Brain microvascular endothelial cell (primary cell): ENCODE measurements at regions not wholly inside any gene's neighbourhood (a gene's known extent, or its start where the extent isn't known, plus 50 kb on each side); places are given as distances from the start of the nearest gene placed in this dataset.

Source experiments
- DNase-seq: peaks from one replicate; pipeline ENCODE4 v3.0.0-alpha.2; 2020
- H3K27ac ChIP-seq: fragments of 250-450 bp; sonication (Bioruptor Pico); 2 replicates; pipeline ENCODE4 v1.5.1; 2020; ENCODE audit warnings: mild to moderate bottlenecking, moderate library complexity
- H3K27me3 ChIP-seq: fragments of 250-450 bp; sonication (Bioruptor Pico); replicated peaks from 2 replicates; pipeline ENCODE4 v1.5.1; 2020; ENCODE audit warnings: mild to moderate bottlenecking
- H3K36me3 ChIP-seq: fragments of 250-450 bp; sonication (Bioruptor Pico); replicated peaks from 2 replicates; pipeline ENCODE4 v1.5.1; 2020; ENCODE audit warnings: mild to moderate bottlenecking
- H3K4me3 ChIP-seq: 2 replicates; pipeline ENCODE4 v1.5.1; 2011; ENCODE audit warnings: low read depth, mild to moderate bottlenecking, control low read depth, low read length, moderate library complexity
- in situ Hi-C: cut with HindIII; loops from 2 replicates; pipeline ENCODE4 v1.10.0; 2017; ENCODE audit warnings: low sequenced_read_pairs, low pct_ligation_motif_present
- TF ChIP-seq, protein P1 (sequence below): IDR thresholded peaks from 2 replicates; pipeline ENCODE4 v1.5.1; 2011; ENCODE audit warnings: low read depth, mild to moderate bottlenecking, moderate library complexity, low read length, control low read depth, inconsistent platforms; ENCODE audit errors: missing control alignments

DNA sequence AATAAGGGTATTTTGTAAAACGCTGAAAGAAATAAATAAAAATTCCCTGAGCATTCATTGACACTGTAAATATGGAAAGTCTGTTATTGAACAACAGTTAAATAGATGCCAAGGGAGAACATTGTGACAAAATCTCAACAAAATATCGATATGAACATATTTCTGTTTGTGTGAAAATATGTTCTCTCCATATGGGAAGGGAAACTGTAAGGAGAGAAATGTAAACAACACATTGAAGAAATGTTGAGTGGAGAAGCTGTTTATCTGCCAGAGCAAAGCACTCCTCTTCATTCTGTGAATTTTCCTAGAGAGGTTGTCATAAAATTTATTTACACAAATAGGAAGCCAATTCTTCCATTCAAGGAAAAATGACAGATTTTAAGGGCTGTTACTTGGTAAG is 57.1 kb upstream of the EOMES start:
- H3K4me3 ChIP-seq: no peak overlapping the region
- H3K36me3 ChIP-seq: no peaks in the 10 kb centered on the region
- DNase-seq: no peak
- in situ Hi-C loops: no loop called here
- no peak overlapping the region for H3K27ac ChIP-seq
- H3K27me3 ChIP-seq: no peaks in the 10 kb centered on the region
- TF ChIP-seq, protein P1, sequence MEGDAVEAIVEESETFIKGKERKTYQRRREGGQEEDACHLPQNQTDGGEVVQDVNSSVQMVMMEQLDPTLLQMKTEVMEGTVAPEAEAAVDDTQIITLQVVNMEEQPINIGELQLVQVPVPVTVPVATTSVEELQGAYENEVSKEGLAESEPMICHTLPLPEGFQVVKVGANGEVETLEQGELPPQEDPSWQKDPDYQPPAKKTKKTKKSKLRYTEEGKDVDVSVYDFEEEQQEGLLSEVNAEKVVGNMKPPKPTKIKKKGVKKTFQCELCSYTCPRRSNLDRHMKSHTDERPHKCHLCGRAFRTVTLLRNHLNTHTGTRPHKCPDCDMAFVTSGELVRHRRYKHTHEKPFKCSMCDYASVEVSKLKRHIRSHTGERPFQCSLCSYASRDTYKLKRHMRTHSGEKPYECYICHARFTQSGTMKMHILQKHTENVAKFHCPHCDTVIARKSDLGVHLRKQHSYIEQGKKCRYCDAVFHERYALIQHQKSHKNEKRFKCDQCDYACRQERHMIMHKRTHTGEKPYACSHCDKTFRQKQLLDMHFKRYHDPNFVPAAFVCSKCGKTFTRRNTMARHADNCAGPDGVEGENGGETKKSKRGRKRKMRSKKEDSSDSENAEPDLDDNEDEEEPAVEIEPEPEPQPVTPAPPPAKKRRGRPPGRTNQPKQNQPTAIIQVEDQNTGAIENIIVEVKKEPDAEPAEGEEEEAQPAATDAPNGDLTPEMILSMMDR: no peak

DNA sequence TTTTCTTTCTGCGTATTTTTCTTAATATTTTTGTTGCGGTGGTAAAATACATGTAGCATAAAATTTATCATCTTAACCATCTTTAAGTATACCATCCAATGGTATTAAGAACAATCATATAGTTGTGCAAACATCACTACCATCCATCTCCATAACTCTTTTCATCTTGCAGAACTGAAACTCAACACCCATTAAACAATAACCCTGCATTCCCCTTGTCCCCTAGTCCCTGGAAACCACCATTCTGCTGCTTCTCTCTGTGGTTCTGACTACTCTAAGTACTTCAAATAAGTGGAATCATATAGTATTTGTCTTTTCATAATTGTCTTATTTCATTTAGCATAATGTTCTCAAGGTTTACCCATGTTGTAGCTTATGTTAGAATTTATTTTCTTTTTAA is 67.3 kb upstream of the EOMES start:
- H3K27ac ChIP-seq: no peak overlapping the region
- no peaks in the 10 kb centered on the region for H3K36me3 ChIP-seq
- TF ChIP-seq, protein P1: no peak
- H3K27me3 ChIP-seq: no peaks in the 10 kb centered on the region
- in situ Hi-C loops: no loop called here
- no peak overlapping the region for H3K4me3 ChIP-seq
- DNase-seq: no peak

DNA sequence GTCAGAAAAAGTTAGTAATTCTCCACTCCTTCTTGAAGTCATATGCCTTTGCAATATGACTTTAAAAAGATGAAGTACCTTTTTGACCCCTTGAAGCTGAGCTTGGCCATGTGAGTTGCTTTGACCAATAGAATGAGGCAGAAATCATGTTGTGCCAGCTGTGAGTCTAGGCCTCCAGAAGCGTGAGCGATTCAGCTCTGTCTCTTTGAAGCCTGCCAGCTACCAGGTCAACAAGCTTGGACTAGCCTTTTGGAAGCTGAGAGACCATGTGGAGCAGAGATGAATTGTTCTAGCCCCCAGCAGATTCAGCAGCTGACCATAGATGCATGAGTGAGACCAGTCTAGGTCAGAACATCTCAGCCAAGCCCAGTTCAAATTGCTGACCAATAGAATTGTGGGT is 69.8 kb upstream of the EOMES start:
- H3K27ac ChIP-seq: no peak overlapping the region
- no peaks in the 10 kb centered on the region for H3K27me3 ChIP-seq
- TF ChIP-seq, protein P1: no peak
- no peaks in the 10 kb centered on the region for H3K36me3 ChIP-seq
- no peak for DNase-seq
- in situ Hi-C loops: no loop called here
- no peak overlapping the region for H3K4me3 ChIP-seq

DNA sequence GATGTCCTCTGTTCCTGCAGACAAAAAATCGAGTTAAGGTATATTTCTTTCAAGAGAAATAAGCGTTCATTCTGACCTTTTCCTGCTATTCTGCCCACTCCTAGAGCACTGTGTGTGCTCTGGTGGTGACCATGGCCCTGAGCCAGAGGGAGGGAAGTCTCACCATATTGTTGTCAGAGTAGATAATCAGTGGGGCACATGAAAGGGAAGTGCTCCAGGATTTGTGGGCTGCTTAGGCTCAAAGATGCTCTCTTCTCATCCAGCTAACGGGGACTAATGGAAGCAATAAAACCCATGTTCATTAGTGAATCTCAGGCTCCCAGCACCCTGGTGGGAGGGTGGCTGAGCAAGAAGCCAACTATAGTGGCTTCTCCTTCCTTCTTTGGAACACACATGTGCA is 70.7 kb upstream of the EOMES start:
- TF ChIP-seq, protein P1: no peak
- Histone ChIP-seq H3K27ac (no peak overlapping the region), H3K27me3 (no peaks in the 10 kb centered on the region), H3K4me3 (no peak overlapping the region), H3K36me3 (no peaks in the 10 kb centered on the region)
- in situ Hi-C loops: no loop called here
- no peak for DNase-seq

DNA sequence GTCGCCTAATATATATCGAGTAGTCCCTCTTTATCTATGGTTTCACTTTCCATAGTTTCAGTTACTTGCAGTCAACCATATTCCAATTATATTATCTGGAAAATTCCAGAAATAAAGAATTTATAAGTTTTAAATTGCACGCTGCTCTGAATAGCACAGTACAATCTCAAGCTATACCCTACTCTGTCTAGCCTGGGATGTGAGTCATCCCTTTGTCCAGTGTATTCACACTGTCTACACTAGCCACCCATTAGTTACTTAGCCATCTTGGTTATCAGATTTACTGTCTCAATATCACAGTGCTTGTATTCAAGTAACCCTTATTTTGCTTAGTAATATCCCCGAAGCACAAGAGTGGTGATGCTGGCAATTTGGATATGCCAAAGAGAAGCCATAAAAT is 72.1 kb upstream of the EOMES start:
- H3K4me3 ChIP-seq: no peak overlapping the region
- DNase-seq: no peak
- in situ Hi-C loops: no loop called here
- no peaks in the 10 kb centered on the region for H3K27me3 ChIP-seq
- TF ChIP-seq, protein P1: no peak
- H3K27ac ChIP-seq: no peak overlapping the region
- H3K36me3 ChIP-seq: no peaks in the 10 kb centered on the region

DNA sequence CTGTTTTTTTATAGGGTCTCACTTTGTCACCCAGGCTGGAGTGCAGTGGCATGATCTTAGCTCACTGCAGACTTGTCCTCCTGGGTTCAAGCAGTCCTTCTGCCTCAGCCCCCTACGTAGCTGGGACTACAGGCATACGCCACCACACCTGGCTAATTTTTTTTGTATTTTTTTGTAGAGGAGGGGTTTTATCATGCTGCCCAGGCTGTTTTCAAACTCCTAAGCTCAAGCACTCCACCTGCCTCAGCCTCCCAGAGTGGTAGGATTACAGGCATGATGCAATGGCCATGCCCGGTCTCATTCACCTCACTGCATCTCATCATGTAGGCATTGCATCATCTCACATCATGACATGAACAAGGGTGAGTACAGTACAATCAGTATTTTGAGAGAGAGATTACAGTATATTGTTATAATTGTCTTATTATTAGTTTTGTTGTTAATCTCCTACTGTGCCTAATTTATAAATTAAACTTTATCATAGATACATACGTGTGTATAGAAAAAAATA is 74.3 kb upstream of the EOMES start:
- H3K27ac ChIP-seq: no peak overlapping the region

More for the DNA sequence above, 74.3 kb upstream of the EOMES start:
- Histone ChIP-seq H3K27me3 (no peaks in the 10 kb centered on the region), H3K36me3 (no peaks in the 10 kb centered on the region), H3K4me3 (no peak overlapping the region)
- TF ChIP-seq, protein P1: no peak
- in situ Hi-C loops: no loop called here
- no peak for DNase-seq
